ENCODE measurements at regions not wholly inside any gene's neighbourhood (a gene's known extent, or its start where the extent isn't known, plus 50 kb on each side); places are given as distances from the start of the nearest gene placed in this dataset.

- Histone ChIP-seq H3K79me2 (ENCODE audit: insufficient read depth, low read length) (no peaks in the 10 kb centered on the region), H3K4me3 (ENCODE audit: low read depth, low read length, poor library complexity, severe bottlenecking) (no peak overlapping the region), H3K9me2 (ENCODE audit: low read depth, low read length) (no peaks in the 10 kb centered on the region), H3K9ac (ENCODE audit: low read length) (no peak overlapping the region), H3K9me3 (ENCODE audit: low read length) (no peaks in the 10 kb centered on the region), H3F3A (ENCODE audit: insufficient read depth, low read length) (no peaks in the 10 kb centered on the region), H4K20me1 (ENCODE audit: insufficient read depth, low read length) (no peaks in the 10 kb centered on the region), H3K4me2 (ENCODE audit: low read length) (no peak overlapping the region), H3K36me3 (ENCODE audit: insufficient read depth, low read length) (no peaks in the 10 kb centered on the region), H2AFZ (ENCODE audit: low read length) (no peak overlapping the region), H3K4me1 (ENCODE audit: insufficient read depth, low read length, severe bottlenecking) (no peaks in the 10 kb centered on the region), H3K27ac (ENCODE audit: low read depth, low read length, poor library complexity, severe bottlenecking) (no peak overlapping the region), H3K27me3 (ENCODE audit: insufficient read depth, low read length) (no peaks in the 10 kb centered on the region)
- TF ChIP-seq CTCF (IDR thresholded peaks at IDR 0.05; ENCODE audit: low read length) (no peak), EZH2 (IDR thresholded peaks at IDR 0.05; ENCODE audit: borderline replicate concordance, low read length) (no peak)
These were observed 636.2 kb downstream of the EPHA4 start for GRCh38 chr2:220935789-220936321.

GRCh38 chr2:220936641-220937197 is 635.4 kb downstream of the EPHA4 start:
- Histone ChIP-seq H3K36me3 (ENCODE audit: insufficient read depth, low read length) (no peaks in the 10 kb centered on the region), H3K27me3 (ENCODE audit: insufficient read depth, low read length) (no peaks in the 10 kb centered on the region), H3K4me1 (ENCODE audit: insufficient read depth, low read length, severe bottlenecking) (no peaks in the 10 kb centered on the region), H3K9me2 (ENCODE audit: low read depth, low read length) (no peaks in the 10 kb centered on the region), H3K79me2 (ENCODE audit: insufficient read depth, low read length) (no peaks in the 10 kb centered on the region), H3K27ac (ENCODE audit: low read depth, low read length, poor library complexity, severe bottlenecking) (no peak overlapping the region), H2AFZ (ENCODE audit: low read length) (no peak overlapping the region), H3K9ac (ENCODE audit: low read length) (no peak overlapping the region), H4K20me1 (ENCODE audit: insufficient read depth, low read length) (no peaks in the 10 kb centered on the region), H3K9me3 (ENCODE audit: low read length) (no peaks in the 10 kb centered on the region), H3K4me3 (ENCODE audit: low read depth, low read length, poor library complexity, severe bottlenecking) (no peak overlapping the region), H3F3A (ENCODE audit: insufficient read depth, low read length) (no peaks in the 10 kb centered on the region), H3K4me2 (ENCODE audit: low read length) (no peak overlapping the region)
- no peak for TF ChIP-seq EZH2 (IDR thresholded peaks at IDR 0.05; ENCODE audit: borderline replicate concordance, low read length)
- TF ChIP-seq CTCF (IDR thresholded peaks at IDR 0.05; ENCODE audit: low read length), result no peak

- no peak overlapping the region for H3K4me2 ChIP-seq (ENCODE audit: low read length)
- H3K4me3 ChIP-seq (ENCODE audit: low read depth, low read length, poor library complexity, severe bottlenecking), result no peak overlapping the region
- TF ChIP-seq EZH2 (IDR thresholded peaks at IDR 0.05; ENCODE audit: borderline replicate concordance, low read length) (no peak), CTCF (IDR thresholded peaks at IDR 0.05; ENCODE audit: low read length) (no peak)
- no peaks in the 10 kb centered on the region for H3K79me2 ChIP-seq (ENCODE audit: insufficient read depth, low read length)
- no peaks in the 10 kb centered on the region for H3K4me1 ChIP-seq (ENCODE audit: insufficient read depth, low read length, severe bottlenecking)
- no peaks in the 10 kb centered on the region for H3K27me3 ChIP-seq (ENCODE audit: insufficient read depth, low read length)
- H3K9me3 ChIP-seq (ENCODE audit: low read length), result no peaks in the 10 kb centered on the region
- H4K20me1 ChIP-seq (ENCODE audit: insufficient read depth, low read length), result no peaks in the 10 kb centered on the region
- no peaks in the 10 kb centered on the region for H3K36me3 ChIP-seq (ENCODE audit: insufficient read depth, low read length)
- H3K9ac ChIP-seq (ENCODE audit: low read length), result no peak overlapping the region
- H3F3A ChIP-seq (ENCODE audit: insufficient read depth, low read length), result no peaks in the 10 kb centered on the region
- no peaks in the 10 kb centered on the region for H3K9me2 ChIP-seq (ENCODE audit: low read depth, low read length)
- H2AFZ ChIP-seq (ENCODE audit: low read length), result no peak overlapping the region
- H3K27ac ChIP-seq (ENCODE audit: low read depth, low read length, poor library complexity, severe bottlenecking), result no peak overlapping the region
These were observed 634.9 kb downstream of the EPHA4 start for GRCh38 chr2:220937245-220937644.

All from OCI-LY1 (cell line).